B cell (primary cell): ENCODE measurements at regions not wholly inside any gene's neighbourhood (a gene's known extent, or its start where the extent isn't known, plus 50 kb on each side); places are given as distances from the start of the nearest gene placed in this dataset.

Source experiments
- ATAC-seq: fragments of 200-7000 bp; cut with Tn5 transposase; one replicate; pipeline ENCODE4 v1.10.0; 2021; ENCODE audit warnings: low read depth, mild to moderate bottlenecking, moderate number of reproducible peaks, moderate library complexity
- CTCF ChIA-PET: fragments of 350-600 bp; sonication (Branson Sonifier 250); formaldehyde crosslinking; loops from one replicate; lab custom pipeline; 2021; ENCODE audit warnings: antibody characterized with exemption, inconsistent platforms; lab: Charles Lee
- POLR2A ChIA-PET: fragments of 350-600 bp; sonication (Branson Sonifier 250); formaldehyde crosslinking; loops from one replicate; lab custom pipeline; 2021; ENCODE audit warnings: antibody characterized with exemption; lab: Charles Lee
- DNase-seq: peaks from one replicate; pipeline ENCODE4 v3.0.0; 2013
- H2AFZ ChIP-seq: 2 replicates; pipeline ENCODE4 v1.6.1; 2012; ENCODE audit warnings: mild to moderate bottlenecking, low read depth, low read length; ENCODE audit not compliant: insufficient read depth, poor library complexity, severe bottlenecking
- H3K27ac ChIP-seq, 2 donors: 1 replicate in 1 of 2; 2 replicates in 1 of 2; pipeline ENCODE4 v1.5.1; 2012 to 2013; ENCODE audit warnings: low read length in 2 of 2, mild to moderate bottlenecking in 2 of 2, moderate library complexity in 1 of 2
- H3K27me3 ChIP-seq, 4 experiments: fragments of 200-600 bp in 1 of 4; sonication (generic) in 1 of 4; replicated peaks in 1 of 4; 1 replicate in 2 of 4; 2 replicates in 2 of 4; pipeline versions ENCODE4 v1.6.1 to v1.7.0; 2013 to 2016; ENCODE audit warnings: low read length in 3 of 4, mild to moderate bottlenecking in 2 of 4, mixed read lengths in 1 of 4, moderate library complexity in 1 of 4; ENCODE audit not compliant: insufficient read depth in 4 of 4, control insufficient read depth in 3 of 4; ENCODE audit errors: control extremely low read depth in 1 of 4
- H3K36me3 ChIP-seq, 2 experiments: replicated peaks in 1 of 2; 1 replicate in 1 of 2; 2 replicates in 1 of 2; pipeline versions ENCODE4 v1.6.1 to v1.7.1; 2013; ENCODE audit warnings: low read length in 1 of 2; ENCODE audit not compliant: insufficient read depth in 2 of 2, control insufficient read depth in 1 of 2; ENCODE audit errors: control extremely low read depth in 1 of 2, extremely low read depth in 1 of 2
- H3K4me1 ChIP-seq, 2 donors: fragments of 200-600 bp in 1 of 2; sonication (generic) in 1 of 2; 1 replicate in 1 of 2; 2 replicates in 1 of 2; pipeline versions ENCODE4 v1.5.1 to v1.6.1; 2013 to 2017; ENCODE audit warnings: low read length in 2 of 2; ENCODE audit not compliant: control insufficient read depth in 2 of 2, insufficient read depth in 2 of 2
- H3K4me2 ChIP-seq: replicated peaks from 2 replicates; pipeline ENCODE3; 2012; ENCODE audit warnings: mild to moderate bottlenecking, low read depth, low read length; ENCODE audit not compliant: poor library complexity, severe bottlenecking
- H3K4me3 ChIP-seq, 5 experiments: fragments of 200-600 bp in 1 of 5; sonication (generic) in 1 of 5; 1 replicate in 3 of 5; 2 replicates in 2 of 5; pipeline versions ENCODE4 v1.5.1 to v1.7.0; 2011 to 2016; ENCODE audit warnings: low read length in 4 of 5, mild to moderate bottlenecking in 4 of 5, low read depth in 2 of 5, control low read depth in 1 of 5, moderate library complexity in 1 of 5; ENCODE audit not compliant: insufficient read depth in 1 of 5; ENCODE audit errors: control extremely low read depth in 1 of 5, extremely low read depth in 1 of 5
- H3K79me2 ChIP-seq: fragments of 200-600 bp; sonication (generic); one replicate; pipeline ENCODE4 v1.6.0; 2016; ENCODE audit warnings: low read length; ENCODE audit not compliant: control insufficient read depth, insufficient read depth
- H3K9ac ChIP-seq: fragments of 200-600 bp; sonication (generic); 2 replicates; pipeline ENCODE4 v1.6.1; 2017; ENCODE audit warnings: mild to moderate bottlenecking, low read length, moderate library complexity
- H3K9me3 ChIP-seq, 3 donors: one replicate each; pipeline versions ENCODE4 v1.6.1 to v1.7.1; 2013; ENCODE audit warnings: low read length in 2 of 3; ENCODE audit not compliant: control insufficient read depth in 2 of 3, insufficient read depth in 1 of 3; ENCODE audit errors: control extremely low read depth in 1 of 3
- H4K20me1 ChIP-seq: 2 replicates; pipeline ENCODE4 v1.6.0; 2012; ENCODE audit warnings: mild to moderate bottlenecking, low read length; ENCODE audit not compliant: insufficient read depth, control insufficient read depth, poor library complexity, severe bottlenecking
- H3K27ac Mint-ChIP-seq: one replicate; pipeline ENCODE4 v1.8.0; 2021; ENCODE audit warnings: mixed read lengths
- H3K27me3 Mint-ChIP-seq: one replicate; pipeline ENCODE4 v1.8.0; 2021; ENCODE audit warnings: mixed read lengths
- H3K4me1 Mint-ChIP-seq: one replicate; pipeline ENCODE4 v1.8.0; 2021; ENCODE audit warnings: mixed read lengths
- H3K4me3 Mint-ChIP-seq: one replicate; pipeline ENCODE4 v1.8.0; 2021; ENCODE audit warnings: mixed read lengths
- H3K9me3 Mint-ChIP-seq: one replicate; pipeline ENCODE4 v1.8.0; 2022; ENCODE audit warnings: mixed read lengths; ENCODE audit not compliant: insufficient read depth
- EZH2 ChIP-seq: IDR thresholded peaks from 2 replicates; pipeline ENCODE4 v1.6.1; 2012; ENCODE audit warnings: borderline replicate concordance, low read depth, mild to moderate bottlenecking, moderate library complexity, low read length; ENCODE audit not compliant: insufficient read depth, poor library complexity, severe bottlenecking
- WGBS: methylation state at CpG from one replicate; pipeline ENCODE4 v1.1.5; 2013; ENCODE audit warnings: missing lambda C conversion rate; ENCODE audit not compliant: insufficient coverage; 5-methylcytosine and 5-hydroxymethylcytosine counted together
- intact Hi-C: fragments of 100-400 bp; cut with micrococcal nuclease; formaldehyde crosslinking; loops from one replicate; pipeline ENCODE4 v1.10.0; 2022
- TF ChIP-seq, protein P1 (sequence below): fragments of 200-600 bp; IDR thresholded peaks from one replicate; pipeline ENCODE4 v1.8.0; 2022; ENCODE audit warnings: antibody characterized with exemption, mild to moderate bottlenecking

DNA sequence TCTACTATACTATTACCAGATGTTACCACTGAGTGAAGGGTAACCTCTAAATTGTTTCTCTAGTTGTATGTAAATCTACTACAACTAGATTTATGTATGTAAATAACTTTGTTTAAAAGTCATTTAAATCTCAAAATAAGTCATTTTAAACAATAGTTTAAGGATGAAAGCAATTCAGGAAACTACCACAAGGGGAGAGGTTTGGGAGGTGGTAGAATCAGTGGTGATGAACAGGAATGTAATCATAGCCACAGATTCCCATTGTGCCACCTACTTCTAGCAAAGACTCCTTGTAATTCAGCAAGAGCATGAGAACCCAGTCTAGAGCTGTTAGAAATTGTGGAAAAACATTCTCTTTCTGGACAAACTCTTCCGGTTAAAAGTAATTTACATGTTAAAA, 234.6 kb downstream of the SLC7A11 start:
- no peak for TF ChIP-seq EZH2
- TF ChIP-seq, protein P1, sequence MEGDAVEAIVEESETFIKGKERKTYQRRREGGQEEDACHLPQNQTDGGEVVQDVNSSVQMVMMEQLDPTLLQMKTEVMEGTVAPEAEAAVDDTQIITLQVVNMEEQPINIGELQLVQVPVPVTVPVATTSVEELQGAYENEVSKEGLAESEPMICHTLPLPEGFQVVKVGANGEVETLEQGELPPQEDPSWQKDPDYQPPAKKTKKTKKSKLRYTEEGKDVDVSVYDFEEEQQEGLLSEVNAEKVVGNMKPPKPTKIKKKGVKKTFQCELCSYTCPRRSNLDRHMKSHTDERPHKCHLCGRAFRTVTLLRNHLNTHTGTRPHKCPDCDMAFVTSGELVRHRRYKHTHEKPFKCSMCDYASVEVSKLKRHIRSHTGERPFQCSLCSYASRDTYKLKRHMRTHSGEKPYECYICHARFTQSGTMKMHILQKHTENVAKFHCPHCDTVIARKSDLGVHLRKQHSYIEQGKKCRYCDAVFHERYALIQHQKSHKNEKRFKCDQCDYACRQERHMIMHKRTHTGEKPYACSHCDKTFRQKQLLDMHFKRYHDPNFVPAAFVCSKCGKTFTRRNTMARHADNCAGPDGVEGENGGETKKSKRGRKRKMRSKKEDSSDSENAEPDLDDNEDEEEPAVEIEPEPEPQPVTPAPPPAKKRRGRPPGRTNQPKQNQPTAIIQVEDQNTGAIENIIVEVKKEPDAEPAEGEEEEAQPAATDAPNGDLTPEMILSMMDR: no peak
- Histone ChIP-seq H3K4me3 (no peak overlapping the region), H3K27ac (no peak overlapping the region), H3K9me3 (no peaks in the 10 kb centered on the region), H4K20me1 (no peaks in the 10 kb centered on the region), H3K4me1 (no peaks in the 10 kb centered on the region), H3K36me3 (no peaks in the 10 kb centered on the region), H2AFZ (no peak overlapping the region), H3K27me3 (no peaks in the 10 kb centered on the region), H3K4me2 (no peak overlapping the region), H3K79me2 (no peaks in the 10 kb centered on the region), H3K9ac (no peak overlapping the region)
- ChIA-PET CTCF (no interaction called here), POLR2A (no interaction called here)
- H3K27ac Mint-ChIP-seq: no peak overlapping the region
- H3K27me3 Mint-ChIP-seq: peaks cover 4% of the 10 kb centered on the region
- no peaks in the 10 kb centered on the region for H3K4me1 Mint-ChIP-seq
- no peaks in the 10 kb centered on the region for H3K9me3 Mint-ChIP-seq
- intact Hi-C loops: no loop called here
- H3K4me3 Mint-ChIP-seq: no peak overlapping the region
- ATAC-seq (no peak), DNase-seq (no peak)
- no CpG with 5 or more reads among the region's 1 CpG for WGBS

DNA sequence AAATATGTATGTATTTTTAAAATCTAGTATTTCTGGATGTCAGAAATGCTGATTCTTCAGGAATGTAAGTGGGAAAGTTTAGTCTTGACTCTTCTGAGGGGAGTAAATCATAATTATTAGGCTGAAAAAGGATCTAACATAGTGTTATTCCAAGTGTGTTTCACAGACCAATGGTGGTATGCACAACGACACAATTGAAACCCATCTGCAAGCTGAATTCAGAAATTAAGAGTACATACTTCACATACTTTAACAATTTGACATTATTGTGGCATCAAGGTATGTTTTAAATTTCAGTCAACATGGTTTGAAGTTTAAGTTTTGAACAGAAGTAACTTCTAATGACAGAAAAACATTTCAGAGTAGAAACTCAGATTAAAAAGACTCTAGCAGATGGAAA, 236.7 kb downstream of the SLC7A11 start:
- H3K27me3 Mint-ChIP-seq: peaks cover 4% of the 10 kb centered on the region
- no peak overlapping the region for H3K27ac ChIP-seq
- no peak overlapping the region for H3K4me2 ChIP-seq
- DNase-seq (no peak), ATAC-seq (no peak)
- no peak overlapping the region for H3K9ac ChIP-seq
- H3K36me3 ChIP-seq: no peaks in the 10 kb centered on the region
- intact Hi-C loops: no loop called here
- TF ChIP-seq EZH2: no peak
- TF ChIP-seq, protein P1: no peak
- H3K4me1 ChIP-seq: no peaks in the 10 kb centered on the region
- POLR2A ChIA-PET: no interaction called here
- no peaks in the 10 kb centered on the region for H4K20me1 ChIP-seq
- no peak overlapping the region for H3K4me3 ChIP-seq
- H3K27me3 ChIP-seq: no peaks in the 10 kb centered on the region
- no peak overlapping the region for H2AFZ ChIP-seq
- no peaks in the 10 kb centered on the region for H3K9me3 Mint-ChIP-seq
- CTCF ChIA-PET: no interaction called here
- WGBS: no CpG with 5 or more reads among the region's 1 CpG
- no peak overlapping the region for H3K27ac Mint-ChIP-seq
- H3K4me3 Mint-ChIP-seq: no peak overlapping the region
- no peaks in the 10 kb centered on the region for H3K9me3 ChIP-seq
- H3K4me1 Mint-ChIP-seq: no peaks in the 10 kb centered on the region
- no peaks in the 10 kb centered on the region for H3K79me2 ChIP-seq
